ENCODE measurements at regions not wholly inside any gene's neighbourhood (a gene's known extent, or its start where the extent isn't known, plus 50 kb on each side); places are given as distances from the start of the nearest gene placed in this dataset.

GRCh38 chr3:835096-835495 lies 257.7 kb upstream of the CNTN6 start:
- WGBS, 2 experiments (ENCODE audit: extremely low coverage in 1 of 2, insufficient coverage in 1 of 2, insufficient read length in 1 of 2, insufficient replicate concordance in 2 of 2, low coverage in 1 of 2, low lambda C conversion rate in 2 of 2, missing lambda C conversion rate in 1 of 2), result 92% methylated on average over 4 of the region's 4 CpGs; no CpG with 5 or more reads in 1 of the 2 experiments
- Histone ChIP-seq H2BK20ac (ENCODE audit: low read length) (no peak overlapping the region), H3K27me3 (replicated peaks in 1 of 4; ENCODE audit: control insufficient read depth in 3 of 4, extremely low read depth in 1 of 4, insufficient read depth in 3 of 4, low read length in 3 of 4) (peaks cover 0 to 1% (median 0%) of the 10 kb centered on the region in 4 experiments; a peak in 1 of 7 replicates), H2AFZ (ENCODE audit: low read length) (no peak overlapping the region), H2BK15ac (ENCODE audit: low read length) (no peak overlapping the region), H4K8ac (ENCODE audit: extremely low read depth, insufficient read depth, low read length) (no peak overlapping the region), H3K4me2 (ENCODE audit: insufficient read depth in 1 of 2, low read depth in 2 of 2, low read length in 2 of 2) (no peak overlapping the region), H3K79me1 (ENCODE audit: low read depth, low read length) (no peaks in the 10 kb centered on the region), H4K5ac (ENCODE audit: insufficient read length, low read depth, low read length) (no peak overlapping the region), H4K91ac (replicated peaks; ENCODE audit: insufficient read length, low read length) (no peak overlapping the region), H3K9ac (replicated peaks in 1 of 4; ENCODE audit: extremely low read depth in 1 of 4, low read depth in 3 of 4, low read length in 3 of 4) (no peak overlapping the region), H3K4ac (replicated peaks; ENCODE audit: insufficient read length, low read depth, low read length) (no peak overlapping the region), H3K14ac (ENCODE audit: insufficient read length) (no peak overlapping the region), H2BK12ac (ENCODE audit: low read depth, low read length) (no peak overlapping the region), H3K9me3 (ENCODE audit: insufficient read depth in 2 of 2, low read depth in 1 of 2, low read length in 1 of 2) (peaks cover 4 to 5% of the 10 kb centered on the region in 2 experiments), H2BK120ac (replicated peaks; ENCODE audit: low read depth, low read length) (no peak overlapping the region), H3K36me3 (ENCODE audit: control insufficient read depth in 2 of 4, insufficient read depth in 4 of 4, low read length in 3 of 4) (no peaks in the 10 kb centered on the region; a peak in 1 of 8 replicates), H2BK5ac (ENCODE audit: low read depth, low read length) (no peak overlapping the region), H3K23me2 (ENCODE audit: low read depth, low read length) (no peaks in the 10 kb centered on the region), H3K4me1 (replicated peaks in 1 of 4; ENCODE audit: control insufficient read depth in 3 of 4, insufficient read depth in 4 of 4, low read length in 3 of 4) (no peaks in the 10 kb centered on the region), H3K18ac (ENCODE audit: extremely low read depth, low read length) (no peak overlapping the region), H3K27ac (ENCODE audit: low read depth, low read length) (no peak overlapping the region), H3K56ac (replicated peaks; ENCODE audit: insufficient read length, low read depth, low read length) (no peak overlapping the region), H4K20me1 (replicated peaks in 1 of 2; ENCODE audit: control insufficient read depth in 1 of 2, insufficient read depth in 2 of 2, low read length in 2 of 2) (no peaks in the 10 kb centered on the region), H3K23ac (ENCODE audit: insufficient read length) (no peak overlapping the region), H3K79me2 (ENCODE audit: control insufficient read depth in 1 of 2, insufficient read depth in 2 of 2, low read length in 2 of 2) (no peaks in the 10 kb centered on the region), H3K4me3 (ENCODE audit: extremely low read depth in 1 of 4, insufficient read depth in 2 of 4, low read depth in 3 of 4, low read length in 4 of 4) (no peak overlapping the region), H2AK5ac (ENCODE audit: low read depth, low read length) (no peak overlapping the region)
- FAIRE-seq, result no peak
- DNase-seq (ENCODE audit: low read depth in 1 of 2, low spot score in 2 of 2), result no peak
- CTCF ChIA-PET (ENCODE audit: partially characterized antibody), result no interaction called here
- POLR2A ChIA-PET (ENCODE audit: partially characterized antibody), result no interaction called here
- no peak for TF ChIP-seq RFX5 (IDR thresholded peaks at IDR 0.05; ENCODE audit: borderline replicate concordance, low read depth, low read length)
- no peak for TF ChIP-seq SIX5 (IDR thresholded peaks at IDR 0.05; ENCODE audit: low read depth, low read length)
- no peak for TF ChIP-seq JUN (IDR thresholded peaks at IDR 0.05; ENCODE audit: low read depth, low read length)
- no peak for TF ChIP-seq CTBP2 (IDR thresholded peaks at IDR 0.05; ENCODE audit: borderline replicate concordance, insufficient read depth, insufficient read length, low read length)
- TF ChIP-seq BACH1 (IDR thresholded peaks at IDR 0.05; ENCODE audit: low read length), result no peak
- no peak for TF ChIP-seq SP4 (IDR thresholded peaks at IDR 0.05; ENCODE audit: low read length)
- TF ChIP-seq POLR2A (IDR thresholded peaks at IDR 0.05; ENCODE audit: control extremely low read depth in 1 of 2, low read depth in 2 of 2, low read length in 2 of 2), result no peak
- no peak for TF ChIP-seq TBP (IDR thresholded peaks at IDR 0.05; ENCODE audit: low read depth, low read length)

All from H1 (cell line).